CD4-positive, alpha-beta T cell treated with Interferon alpha-2 for 1 hour (primary cell): ENCODE measurements at regions not wholly inside any gene's neighbourhood (a gene's known extent, or its start where the extent isn't known, plus 50 kb on each side); places are given as distances from the start of the nearest gene placed in this dataset.

Experiments
- DNase-seq, 2 donors: peaks; one replicate each; pipeline ENCODE4 v3.0.0-alpha.2; 2020 to 2022

DNA sequence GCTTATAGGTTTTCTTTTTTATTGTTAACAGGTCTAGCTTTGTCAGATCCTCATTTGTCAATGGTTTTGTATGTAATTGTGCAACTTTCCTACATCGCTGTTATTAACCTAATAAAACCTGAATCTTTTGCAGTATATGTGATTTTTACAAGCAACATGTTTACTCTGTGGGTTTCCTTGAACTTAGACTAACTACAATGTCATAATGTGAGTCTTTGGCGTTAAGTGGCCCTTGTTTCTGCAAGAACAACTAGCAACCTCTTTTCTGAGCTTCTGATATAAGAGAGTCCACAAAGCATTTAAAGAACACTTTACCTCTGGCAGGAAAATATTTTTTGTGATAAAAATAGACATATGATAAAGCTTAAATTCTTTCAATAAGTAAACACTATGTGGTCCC lies 230.3 kb upstream of the CFAP20DC start:
- DNase-seq, result no peak

- DNase-seq, result no peak
These were observed 228.0 kb upstream of the CFAP20DC start for GRCh38 chr3:59277816-59278215.

DNA sequence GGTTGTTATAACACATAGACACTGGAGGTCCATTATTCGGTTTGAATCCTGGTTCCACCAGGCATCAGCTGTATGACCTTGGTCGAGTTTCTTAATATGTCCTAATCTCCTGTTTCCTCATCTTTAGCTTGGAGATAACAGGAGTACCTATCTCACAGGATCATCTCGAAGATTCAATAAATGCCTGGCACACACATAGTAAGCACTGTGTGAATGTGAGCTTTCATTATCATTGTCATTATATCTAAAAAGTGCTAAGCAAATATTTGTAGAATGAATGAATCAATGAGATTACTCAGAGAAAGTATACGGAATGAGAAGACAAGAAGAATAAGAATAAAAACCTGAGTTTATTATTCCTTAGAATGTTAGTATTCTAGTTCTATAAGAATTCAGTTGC lies 227.4 kb upstream of the CFAP20DC start:
- no peak for DNase-seq

DNA sequence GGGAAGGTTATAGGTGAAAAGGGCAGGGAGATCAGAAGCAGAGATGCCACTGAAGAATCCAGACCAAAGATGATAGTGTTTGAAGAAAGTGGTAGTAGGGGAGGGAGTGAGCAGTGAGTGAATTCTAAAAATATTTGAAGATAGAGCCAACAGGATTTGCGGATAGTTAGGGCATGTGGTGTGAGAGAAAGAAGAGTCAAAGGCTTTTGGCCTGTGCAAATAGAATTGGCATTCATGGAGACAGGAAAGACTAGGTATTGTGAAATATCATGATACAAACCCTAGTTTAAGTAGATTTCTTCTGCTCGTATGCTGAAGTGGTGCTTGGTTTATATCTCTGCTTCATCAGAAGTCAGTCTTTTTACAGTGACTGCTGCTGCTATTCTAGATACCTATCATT lies 224.2 kb upstream of the CFAP20DC start:
- no peak for DNase-seq

GRCh38 chr3:59271971-59272370 lies 222.1 kb upstream of the CFAP20DC start:
- no peak for DNase-seq

DNA sequence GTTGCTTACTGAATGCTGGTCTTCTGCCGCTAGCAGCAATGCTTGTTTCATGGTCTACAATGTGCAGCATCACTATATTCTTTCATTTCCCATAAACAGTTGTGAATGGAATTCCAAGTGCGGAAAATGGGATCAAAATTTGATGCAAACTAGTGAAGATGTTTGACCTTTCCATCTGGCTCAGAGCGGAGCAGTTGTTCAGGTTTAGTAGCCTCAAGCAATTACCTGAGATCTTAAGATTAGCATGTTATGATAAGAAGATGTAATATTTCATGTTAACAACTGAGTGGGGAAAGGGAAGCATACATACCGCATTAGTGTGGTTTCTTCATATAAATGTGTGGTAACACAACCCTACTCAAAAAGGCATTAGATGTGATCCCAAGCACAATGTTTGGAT lies 221.1 kb upstream of the CFAP20DC start:
- no peak for DNase-seq

GRCh38 chr3:59270209-59270608 lies 220.4 kb upstream of the CFAP20DC start:
- DNase-seq, result no peak

DNA sequence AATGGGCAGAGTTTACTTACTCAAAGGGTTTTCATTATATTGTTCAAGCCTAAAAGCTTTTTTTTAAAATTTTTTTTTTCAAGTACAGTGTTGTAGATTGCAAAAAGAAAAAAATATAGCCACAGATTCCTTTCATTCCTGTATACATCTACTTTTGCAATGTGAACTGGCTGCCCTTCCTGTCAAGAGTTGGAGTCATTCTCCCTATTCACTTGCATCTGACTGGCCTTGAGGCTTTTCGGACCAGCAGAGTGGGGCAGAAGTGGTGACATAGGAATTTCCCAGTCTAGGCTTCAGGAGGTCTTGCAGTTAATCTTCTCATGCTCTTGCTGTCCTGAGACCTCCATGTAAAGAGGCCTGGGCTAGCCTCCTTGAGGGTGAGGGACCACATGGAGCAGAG lies 218.3 kb upstream of the CFAP20DC start:
- DNase-seq, result no peak

DNA sequence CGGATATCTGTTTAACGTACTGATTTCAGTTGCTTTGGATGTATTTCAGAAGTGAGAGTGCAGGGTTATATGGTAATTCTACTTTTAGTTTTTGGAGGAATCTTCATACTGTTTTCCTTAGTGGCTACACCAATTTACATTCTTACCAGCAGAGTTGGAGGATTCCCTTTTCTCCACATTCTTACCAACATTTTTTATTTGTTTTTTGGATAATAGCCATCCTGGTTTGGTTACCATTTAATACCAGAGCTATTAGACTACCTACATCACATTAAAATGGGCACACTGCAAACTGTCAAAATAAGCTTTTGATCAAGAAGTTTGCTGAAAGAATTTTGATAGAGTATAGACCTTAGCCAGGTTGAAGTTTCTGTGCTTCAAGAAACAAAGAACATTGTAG lies 217.2 kb upstream of the CFAP20DC start:
- no peak for DNase-seq

DNA sequence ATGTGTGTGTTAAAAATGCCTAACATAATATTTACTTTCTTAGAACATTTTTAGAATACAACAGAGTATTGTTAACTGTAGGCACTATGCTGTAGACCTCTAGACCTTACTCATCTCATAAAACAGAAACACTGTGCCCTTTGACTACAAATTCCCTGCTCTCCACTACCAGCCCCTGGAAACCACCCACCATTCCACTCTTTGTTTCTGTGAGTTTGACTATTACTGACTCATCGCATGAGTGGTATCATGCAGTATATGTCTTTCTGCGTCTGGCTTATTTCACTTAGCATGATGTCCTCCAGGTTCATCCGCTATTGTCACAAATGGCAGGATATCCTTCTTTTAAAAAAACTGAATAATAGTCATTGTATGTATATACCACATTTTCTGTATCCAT lies 216.7 kb upstream of the CFAP20DC start:
- DNase-seq, result no peak

DNA sequence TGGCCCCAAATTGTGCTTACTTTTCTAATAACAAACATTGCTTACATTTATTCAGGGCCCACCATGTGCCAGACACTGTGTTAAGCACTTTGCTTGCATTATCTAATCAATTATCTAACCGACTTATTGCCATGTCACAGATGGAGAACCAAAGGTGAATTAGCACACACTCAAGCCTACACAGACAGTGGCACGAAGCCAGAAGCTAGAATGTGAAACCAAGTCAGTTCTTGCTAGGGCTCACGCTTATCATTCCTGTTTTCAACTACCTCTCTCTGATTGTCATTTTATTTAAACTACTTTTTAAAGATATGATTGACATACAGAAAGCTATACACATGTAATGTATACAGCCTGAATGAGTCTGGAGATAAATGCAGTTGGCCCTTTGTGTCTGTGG lies 215.7 kb upstream of the CFAP20DC start:
- DNase-seq, result no peak

DNA sequence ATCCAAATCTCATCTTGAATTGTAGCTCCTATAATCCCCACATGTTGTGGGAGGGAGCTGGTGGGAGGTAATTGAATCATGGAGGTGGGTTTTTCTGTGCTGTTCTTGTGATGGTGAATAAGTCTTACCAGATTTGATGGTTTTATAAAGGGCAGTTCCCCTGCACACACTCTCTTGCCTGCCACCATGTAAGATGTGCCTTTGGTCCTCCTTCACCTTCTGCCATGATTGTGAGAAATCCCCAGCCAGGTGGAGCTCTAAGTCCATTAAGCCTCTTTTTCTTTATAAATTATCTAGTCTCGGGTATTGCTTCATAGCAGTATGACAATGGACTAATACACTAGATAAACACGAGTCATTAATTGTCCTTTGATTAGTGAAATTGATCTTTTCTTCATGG lies 214.5 kb upstream of the CFAP20DC start:
- no peak for DNase-seq

DNA sequence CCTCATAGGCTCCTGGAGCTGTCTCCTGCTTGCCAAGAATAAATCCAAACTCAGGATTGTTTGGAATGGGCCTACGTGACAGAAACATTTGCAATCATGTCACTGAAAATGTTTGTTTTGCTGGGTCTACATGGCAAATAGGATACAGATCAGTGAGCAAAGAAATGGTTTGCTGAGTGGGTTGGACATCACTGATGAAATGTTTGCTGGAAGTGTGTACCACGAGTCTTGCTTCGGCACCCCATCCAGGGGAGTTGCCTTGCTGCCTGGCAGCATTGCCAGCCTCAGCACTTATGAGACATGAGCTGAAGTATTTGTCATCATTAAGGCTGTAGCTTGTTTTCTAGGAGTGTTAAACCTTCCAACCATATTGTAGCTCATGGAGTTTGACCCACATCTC lies 213.3 kb upstream of the CFAP20DC start:
- DNase-seq, result no peak

GRCh38 chr3:59262076-59262498 lies 212.3 kb upstream of the CFAP20DC start:
- DNase-seq, result no peak

DNA sequence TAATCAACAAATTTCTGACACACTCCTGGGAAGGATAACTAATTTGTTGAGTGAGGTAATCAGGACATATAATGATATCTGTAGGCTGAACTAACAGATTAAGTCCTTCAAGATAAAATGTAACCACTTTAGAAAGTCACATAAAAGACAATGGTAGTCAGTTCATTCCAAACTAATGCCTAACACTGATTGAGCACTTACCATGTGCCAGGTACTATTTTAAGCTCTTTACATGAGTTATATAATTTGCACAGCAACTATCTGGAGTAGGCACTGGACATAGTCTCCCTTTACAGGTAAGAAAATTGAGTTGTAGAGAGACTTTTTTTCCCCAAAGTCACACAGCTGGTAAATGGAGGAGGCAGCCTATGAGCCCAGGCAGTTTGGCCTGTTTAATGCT lies 211.2 kb upstream of the CFAP20DC start:
- DNase-seq, result no peak

DNA sequence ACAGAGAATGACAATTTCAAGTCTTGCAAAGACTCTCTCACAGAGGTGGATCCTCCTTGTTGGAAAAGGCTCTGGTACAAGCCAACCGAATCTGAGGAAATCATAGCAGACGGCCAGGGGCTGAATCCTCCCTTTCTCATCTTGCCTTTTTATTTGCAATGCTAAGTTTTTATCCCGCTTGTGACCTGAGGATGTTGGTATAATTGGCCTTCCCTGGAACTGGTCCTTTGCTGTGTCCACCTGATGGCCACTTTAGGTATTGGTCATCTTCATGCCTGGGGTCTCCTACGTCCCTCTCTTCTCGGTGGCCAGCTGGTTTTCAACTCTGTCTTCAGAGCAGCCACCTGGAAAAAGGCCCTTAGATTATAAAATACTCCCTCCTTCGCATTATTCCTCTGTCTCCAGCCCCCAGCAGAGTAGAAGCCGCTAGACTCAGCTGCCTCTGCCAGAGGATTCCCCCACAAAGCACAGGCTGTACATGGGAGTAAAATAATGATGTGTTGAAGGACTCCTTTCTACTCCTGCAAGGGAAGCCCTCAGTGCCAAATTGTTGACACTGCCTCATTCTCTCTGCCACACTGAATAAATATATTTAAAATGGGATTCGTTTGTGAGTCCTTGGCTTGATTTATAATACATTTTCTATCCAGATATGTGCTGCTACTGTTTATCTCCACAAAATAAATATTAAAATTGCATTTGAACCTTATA lies 208.9 kb upstream of the CFAP20DC start:
- no peak for DNase-seq

GRCh38 chr3:59257506-59257905 lies 207.7 kb upstream of the CFAP20DC start:
- DNase-seq, result no peak

GRCh38 chr3:59256230-59256629 lies 206.4 kb upstream of the CFAP20DC start:
- no peak for DNase-seq

DNA sequence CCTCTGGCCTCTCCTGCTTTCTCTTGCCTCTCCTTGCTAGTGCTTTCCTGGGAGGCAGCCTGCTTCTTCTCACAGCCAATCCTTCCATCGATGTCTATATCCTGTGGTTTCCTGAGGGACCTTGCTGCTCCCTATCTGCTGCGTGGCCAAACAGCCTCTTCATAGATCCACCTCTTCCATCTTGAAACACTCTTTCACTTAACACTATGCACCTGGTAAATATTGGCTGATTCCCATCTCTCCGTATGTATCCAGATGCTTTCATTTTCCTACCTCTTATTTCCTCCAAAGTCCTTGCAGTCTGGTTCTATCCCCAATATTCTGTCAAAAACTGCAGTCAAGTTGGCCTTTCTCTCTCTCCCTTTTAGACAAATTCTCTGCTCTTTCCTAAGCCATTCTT lies 205.2 kb upstream of the CFAP20DC start:
- DNase-seq, result no peak

DNA sequence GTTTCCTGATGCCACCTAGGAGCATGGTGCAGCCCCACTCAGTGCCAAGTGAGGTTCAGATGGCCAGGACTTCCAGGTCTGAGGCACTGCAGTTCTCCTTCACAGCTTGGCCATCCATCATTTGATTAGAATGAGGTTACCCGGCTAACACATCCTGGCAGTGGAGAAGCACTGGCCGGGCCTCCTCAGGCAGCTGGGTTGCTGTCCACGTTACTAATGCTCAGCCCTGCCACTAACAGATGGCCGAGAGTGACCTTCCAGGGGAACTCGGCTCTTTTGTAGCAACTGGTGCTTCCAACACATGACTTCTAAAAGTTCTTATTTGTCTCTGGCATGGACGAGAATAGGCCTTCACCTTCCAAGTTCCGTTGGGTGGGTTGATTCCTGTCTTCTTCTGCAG lies 204.6 kb upstream of the CFAP20DC start:
- DNase-seq, result no peak

GRCh38 chr3:59253523-59253922 lies 203.7 kb upstream of the CFAP20DC start:
- no peak for DNase-seq

GRCh38 chr3:59251869-59252268 lies 202.0 kb upstream of the CFAP20DC start:
- no peak for DNase-seq

DNA sequence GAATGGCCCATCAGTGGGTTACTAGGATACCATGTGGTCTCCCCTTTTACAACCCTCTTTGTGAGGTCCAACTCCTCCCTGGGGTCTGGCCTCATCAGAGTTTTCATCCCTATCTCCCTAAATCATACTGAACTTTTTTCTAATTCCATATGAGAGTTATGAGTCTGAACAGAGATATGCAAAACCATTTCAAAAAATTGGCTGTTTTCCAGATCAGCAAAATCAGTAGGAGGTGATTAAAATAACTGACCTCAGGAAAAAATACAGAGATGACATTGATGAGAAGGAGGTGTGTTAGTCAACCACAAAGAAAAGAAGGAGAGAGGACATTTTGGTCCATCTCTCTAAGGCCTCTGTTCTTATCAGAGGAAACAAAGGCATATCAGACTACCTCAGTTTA lies 200.8 kb upstream of the CFAP20DC start:
- DNase-seq, result no peak

GRCh38 chr3:59249698-59250361 lies 200.0 kb upstream of the CFAP20DC start:
- no peak for DNase-seq

DNA sequence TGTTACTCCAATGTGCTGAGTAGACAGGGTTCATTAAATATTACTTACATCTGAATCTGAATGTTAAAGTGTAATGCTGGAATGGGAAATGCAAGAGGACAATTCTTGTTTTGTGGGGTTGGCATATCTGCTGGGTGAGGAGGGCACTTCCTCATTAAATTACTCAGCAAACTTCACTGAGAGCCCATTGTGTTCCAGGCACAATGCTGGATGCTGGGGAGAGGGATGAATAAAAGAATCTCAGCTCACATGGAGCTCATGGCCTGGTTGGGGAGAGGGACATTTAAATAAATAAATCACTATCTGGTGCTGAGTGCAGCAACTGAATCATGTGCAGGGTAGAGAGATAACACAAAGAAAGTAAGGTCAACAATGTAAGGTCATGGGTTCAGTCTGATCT lies 199.2 kb upstream of the CFAP20DC start:
- DNase-seq, result no peak
